GM12891 (cell line): ENCODE measurements at regions not wholly inside any gene's neighbourhood (a gene's known extent, or its start where the extent isn't known, plus 50 kb on each side); places are given as distances from the start of the nearest gene placed in this dataset.

Experiments
- POLR2A ChIP-seq: IDR thresholded peaks from 2 replicates; pipeline ENCODE4 v1.6.1; 2011; ENCODE audit warnings: low read depth, low read length, control low read depth
- POLR2AphosphoS5 ChIP-seq: IDR thresholded peaks from 2 replicates; pipeline ENCODE4 v1.6.1; 2011; ENCODE audit warnings: low read depth, low read length, control low read depth
- TAF1 ChIP-seq: IDR thresholded peaks from 2 replicates; pipeline ENCODE4 v1.6.1; 2011; ENCODE audit warnings: low read depth, low read length, control low read depth

DNA sequence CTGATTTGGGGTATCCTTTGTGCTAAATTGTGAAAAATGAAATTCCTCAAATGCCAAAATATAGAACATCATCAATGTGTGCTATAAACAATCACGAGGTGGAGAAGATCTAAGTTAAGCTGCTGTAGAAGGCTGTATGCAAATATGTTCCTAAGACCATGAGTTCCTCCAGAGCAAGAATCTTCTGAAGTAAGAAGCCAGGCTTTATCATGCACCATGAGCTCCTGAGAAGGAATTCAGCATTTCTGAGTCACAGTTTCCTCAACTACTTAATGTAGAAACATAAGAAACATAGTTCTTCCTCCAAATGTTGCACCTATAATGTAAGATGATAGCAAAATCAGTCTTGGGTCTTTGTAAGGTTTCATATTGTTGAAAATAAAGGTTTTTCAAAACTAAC is 241.7 kb upstream of the MDFIC2 start:
- TF ChIP-seq POLR2A = no peak
- no peak for TF ChIP-seq POLR2AphosphoS5
- TF ChIP-seq TAF1 = no peak
